ENCODE measurements at regions not wholly inside any gene's neighbourhood (a gene's known extent, or its start where the extent isn't known, plus 50 kb on each side); places are given as distances from the start of the nearest gene placed in this dataset.

GRCh38 chr9:106143781-106144180, 449.4 kb downstream of the TMEM38B start:
- Histone ChIP-seq H4K8ac (replicated peaks; ENCODE audit: insufficient read length, low read depth, low read length) (no peak overlapping the region), H2AFZ (ENCODE audit: low read length) (no peak overlapping the region), H3K4me1 (ENCODE audit: insufficient read depth, low read length) (no peaks in the 10 kb centered on the region), H3K9me3 (ENCODE audit: control insufficient read depth, low read depth, low read length) (no peaks in the 10 kb centered on the region), H4K91ac (ENCODE audit: insufficient read length, low read depth, low read length) (no peak overlapping the region), H3K27me3 (ENCODE audit: insufficient read depth, low read length) (no peaks in the 10 kb centered on the region), H3K18ac (ENCODE audit: insufficient read length, low read depth, low read length) (no peak overlapping the region), H3K4me2 (ENCODE audit: insufficient read depth, insufficient read length, low read length) (no peak overlapping the region), H3K79me2 (ENCODE audit: insufficient read depth, low read length) (no peaks in the 10 kb centered on the region), H4K5ac (ENCODE audit: insufficient read length, low read depth, low read length) (no peak overlapping the region), H3T11ph (ENCODE audit: low read length) (no peak overlapping the region), H3K14ac (ENCODE audit: insufficient read depth, low read length) (no peak overlapping the region), H3K27ac (ENCODE audit: insufficient read length, low read depth, low read length) (no peak overlapping the region), H2BK15ac (ENCODE audit: low read depth, low read length) (no peak overlapping the region), H2AK5ac (ENCODE audit: insufficient read length, low read length) (no peak overlapping the region), H3K23ac (ENCODE audit: insufficient read length, low read depth, low read length) (no peak overlapping the region), H3K9ac (ENCODE audit: extremely low read depth, insufficient read length, low read length) (no peak overlapping the region), H3K79me1 (ENCODE audit: insufficient read depth, low read depth, low read length, poor library complexity, severe bottlenecking) (no peaks in the 10 kb centered on the region), H2BK120ac (ENCODE audit: low read depth, low read length, poor library complexity, severe bottlenecking) (no peak overlapping the region), H3K56ac (ENCODE audit: insufficient read length, low read depth, low read length) (no peak overlapping the region), H4K20me1 (ENCODE audit: control insufficient read depth, insufficient read depth, insufficient read length) (no peaks in the 10 kb centered on the region), H3K23me2 (ENCODE audit: insufficient read length, low read depth, low read length, poor library complexity, severe bottlenecking) (no peaks in the 10 kb centered on the region), H3K4ac (ENCODE audit: low read depth, low read length) (no peak overlapping the region), H2BK12ac (ENCODE audit: insufficient read length, low read depth, low read length) (no peak overlapping the region), H2BK20ac (ENCODE audit: low read depth, low read length, poor library complexity, severe bottlenecking) (no peak overlapping the region), H2BK5ac (ENCODE audit: insufficient read length, low read length) (no peak overlapping the region)
- Mint-ChIP-seq H3K27me3 (ENCODE audit: low read depth) (no peaks in the 10 kb centered on the region), H3K36me3 (ENCODE audit: insufficient read depth in 1 of 3, low read depth in 3 of 3) (no peaks in the 10 kb centered on the region), H3K4me3 (no peak overlapping the region), H3K4me1 (no peaks in the 10 kb centered on the region), H3K9me3 (no peaks in the 10 kb centered on the region), H3K27ac (no peak overlapping the region)
- TF ChIP-seq CTCF (conservative IDR thresholded peaks at IDR 0.05): peak; percentile 41; the same call in 2 of the 3 replicates
- no peak for DNase-seq
- no CpG with 5 or more reads among the region's 2 CpGs for WGBS (ENCODE audit: extremely low coverage, insufficient read length, low lambda C conversion rate)

Data from H9 (cell line).